Astrocyte (in vitro differentiated cells and primary cell): ENCODE measurements at regions not wholly inside any gene's neighbourhood (a gene's known extent, or its start where the extent isn't known, plus 50 kb on each side); places are given as distances from the start of the nearest gene placed in this dataset.

Experiments
- EZH2 ChIP-seq: IDR thresholded peaks from 2 replicates; pipeline ENCODE4 v1.6.1; 2012; ENCODE audit warnings: mild to moderate bottlenecking, low read length, inconsistent platforms; ENCODE audit not compliant: insufficient read depth
- TF ChIP-seq, protein P1 (sequence below): IDR thresholded peaks from 2 replicates; pipeline ENCODE4 v1.5.1; 2011; ENCODE audit warnings: low read depth, mild to moderate bottlenecking, inconsistent platforms, low read length, moderate library complexity; ENCODE audit not compliant: insufficient read depth

DNA sequence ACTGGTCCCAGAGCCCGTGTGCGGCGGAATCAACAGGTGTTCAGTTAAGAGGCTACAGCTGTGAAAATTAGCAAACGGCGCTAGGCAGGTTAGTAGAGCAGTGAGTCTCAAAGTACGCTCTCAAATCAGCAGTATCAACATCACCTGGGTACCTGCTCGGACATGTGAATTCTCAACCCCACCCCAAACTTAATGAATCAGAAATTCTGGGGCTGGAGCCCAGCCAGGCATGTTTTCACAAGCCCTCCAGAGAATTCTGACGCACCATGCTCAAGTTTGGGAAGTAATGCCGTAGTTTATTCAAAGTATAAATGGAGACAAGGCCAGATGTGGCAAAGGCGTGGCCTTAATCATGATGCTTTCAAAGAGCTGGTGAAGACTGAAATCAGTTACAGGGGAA is 58.2 kb upstream of the PTCHD1 start:
- TF ChIP-seq, protein P1, sequence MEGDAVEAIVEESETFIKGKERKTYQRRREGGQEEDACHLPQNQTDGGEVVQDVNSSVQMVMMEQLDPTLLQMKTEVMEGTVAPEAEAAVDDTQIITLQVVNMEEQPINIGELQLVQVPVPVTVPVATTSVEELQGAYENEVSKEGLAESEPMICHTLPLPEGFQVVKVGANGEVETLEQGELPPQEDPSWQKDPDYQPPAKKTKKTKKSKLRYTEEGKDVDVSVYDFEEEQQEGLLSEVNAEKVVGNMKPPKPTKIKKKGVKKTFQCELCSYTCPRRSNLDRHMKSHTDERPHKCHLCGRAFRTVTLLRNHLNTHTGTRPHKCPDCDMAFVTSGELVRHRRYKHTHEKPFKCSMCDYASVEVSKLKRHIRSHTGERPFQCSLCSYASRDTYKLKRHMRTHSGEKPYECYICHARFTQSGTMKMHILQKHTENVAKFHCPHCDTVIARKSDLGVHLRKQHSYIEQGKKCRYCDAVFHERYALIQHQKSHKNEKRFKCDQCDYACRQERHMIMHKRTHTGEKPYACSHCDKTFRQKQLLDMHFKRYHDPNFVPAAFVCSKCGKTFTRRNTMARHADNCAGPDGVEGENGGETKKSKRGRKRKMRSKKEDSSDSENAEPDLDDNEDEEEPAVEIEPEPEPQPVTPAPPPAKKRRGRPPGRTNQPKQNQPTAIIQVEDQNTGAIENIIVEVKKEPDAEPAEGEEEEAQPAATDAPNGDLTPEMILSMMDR = no peak
- TF ChIP-seq EZH2 = no peak
